Hepatocyte (in vitro differentiated cells): ENCODE measurements at regions not wholly inside any gene's neighbourhood (a gene's known extent, or its start where the extent isn't known, plus 50 kb on each side); places are given as distances from the start of the nearest gene placed in this dataset.

ENCODE experiments used
- DNase-seq: peaks from one replicate; pipeline ENCODE4 v3.0.0-alpha.2; 2016; ENCODE audit warnings: low spot score
- H2AFZ ChIP-seq: fragments of 200-600 bp; sonication (generic); 2 replicates; pipeline ENCODE4 v1.6.0; 2016; ENCODE audit warnings: antibody characterized with exemption, mild to moderate bottlenecking
- H3K27ac ChIP-seq: fragments of 200-600 bp; sonication (generic); 2 replicates; pipeline ENCODE4 v1.5.1; 2016; ENCODE audit warnings: mild to moderate bottlenecking
- H3K27me3 ChIP-seq: fragments of 200-600 bp; sonication (generic); 2 replicates; pipeline ENCODE4 v1.6.1; 2016
- H3K36me3 ChIP-seq: fragments of 200-600 bp; sonication (generic); replicated peaks from 2 replicates; pipeline ENCODE4 v1.5.1; 2016; ENCODE audit warnings: low read depth; ENCODE audit not compliant: insufficient read depth
- H3K4me1 ChIP-seq: fragments of 200-600 bp; sonication (generic); 2 replicates; pipeline ENCODE4 v1.5.1; 2016; ENCODE audit warnings: mild to moderate bottlenecking, moderate library complexity; ENCODE audit not compliant: insufficient read depth
- H3K4me2 ChIP-seq: fragments of 200-600 bp; sonication (generic); 2 replicates; pipeline ENCODE4 v1.6.0; 2016
- H3K4me3 ChIP-seq: fragments of 200-600 bp; sonication (generic); 2 replicates; pipeline ENCODE4 v1.5.1; 2016; ENCODE audit warnings: mild to moderate bottlenecking
- H3K79me2 ChIP-seq: fragments of 200-600 bp; sonication (generic); 2 replicates; pipeline ENCODE4 v1.6.0; 2017; ENCODE audit warnings: mild to moderate bottlenecking
- H3K9me2 ChIP-seq: fragments of 200-600 bp; sonication (generic); replicated peaks from 2 replicates; pipeline ENCODE4 v1.6.0; 2017; ENCODE audit warnings: mild to moderate bottlenecking; ENCODE audit not compliant: insufficient read depth
- H3K9me3 ChIP-seq: fragments of 200-600 bp; sonication (generic); 2 replicates; pipeline ENCODE4 v1.5.1; 2016; ENCODE audit warnings: low read depth, mild to moderate bottlenecking
- H4K20me1 ChIP-seq: fragments of 200-600 bp; sonication (generic); 2 replicates; pipeline ENCODE4 v1.6.0; 2016; ENCODE audit warnings: mild to moderate bottlenecking; ENCODE audit not compliant: insufficient read depth, poor library complexity, severe bottlenecking
- EZH2 ChIP-seq: fragments of 200-600 bp; sonication (generic); IDR thresholded peaks from 2 replicates; pipeline ENCODE4 v1.6.1; 2016; ENCODE audit warnings: antibody characterized with exemption, mild to moderate bottlenecking, borderline replicate concordance
- EZH2phosphoT487 ChIP-seq: fragments of 200-600 bp; sonication (generic); IDR thresholded peaks from one replicate; pipeline ENCODE4 v1.6.1; 2018; ENCODE audit warnings: antibody characterized with exemption, mild to moderate bottlenecking, low read depth, moderate library complexity; ENCODE audit not compliant: unreplicated experiment, severe bottlenecking
- WGBS: methylation state at CpG from one replicate; pipeline ENCODE4 v1.1.6; 2016; ENCODE audit warnings: low lambda C conversion rate; ENCODE audit errors: missing lambda C conversion rate; 5-methylcytosine and 5-hydroxymethylcytosine counted together
- TF ChIP-seq, protein P1 (sequence below): fragments of 200-600 bp; sonication (generic); IDR thresholded peaks from 2 replicates; pipeline ENCODE4 v1.5.1; 2016; ENCODE audit warnings: antibody characterized with exemption, mild to moderate bottlenecking; ENCODE audit not compliant: poor library complexity

GRCh38 chr3:178271740-178272387 lies 264.4 kb upstream of the KCNMB2 start:
- Histone ChIP-seq H3K9me2 (no peaks in the 10 kb centered on the region), H3K27ac (no peak overlapping the region), H3K27me3 (no peaks in the 10 kb centered on the region), H3K36me3 (no peaks in the 10 kb centered on the region), H3K9me3 (no peaks in the 10 kb centered on the region), H3K4me3 (no peak overlapping the region), H3K79me2 (no peaks in the 10 kb centered on the region), H3K4me1 (peaks cover 4% of the 10 kb centered on the region), H3K4me2 (no peak overlapping the region), H4K20me1 (no peaks in the 10 kb centered on the region), H2AFZ (no peak overlapping the region)
- no peak for TF ChIP-seq EZH2phosphoT487
- TF ChIP-seq, protein P1, sequence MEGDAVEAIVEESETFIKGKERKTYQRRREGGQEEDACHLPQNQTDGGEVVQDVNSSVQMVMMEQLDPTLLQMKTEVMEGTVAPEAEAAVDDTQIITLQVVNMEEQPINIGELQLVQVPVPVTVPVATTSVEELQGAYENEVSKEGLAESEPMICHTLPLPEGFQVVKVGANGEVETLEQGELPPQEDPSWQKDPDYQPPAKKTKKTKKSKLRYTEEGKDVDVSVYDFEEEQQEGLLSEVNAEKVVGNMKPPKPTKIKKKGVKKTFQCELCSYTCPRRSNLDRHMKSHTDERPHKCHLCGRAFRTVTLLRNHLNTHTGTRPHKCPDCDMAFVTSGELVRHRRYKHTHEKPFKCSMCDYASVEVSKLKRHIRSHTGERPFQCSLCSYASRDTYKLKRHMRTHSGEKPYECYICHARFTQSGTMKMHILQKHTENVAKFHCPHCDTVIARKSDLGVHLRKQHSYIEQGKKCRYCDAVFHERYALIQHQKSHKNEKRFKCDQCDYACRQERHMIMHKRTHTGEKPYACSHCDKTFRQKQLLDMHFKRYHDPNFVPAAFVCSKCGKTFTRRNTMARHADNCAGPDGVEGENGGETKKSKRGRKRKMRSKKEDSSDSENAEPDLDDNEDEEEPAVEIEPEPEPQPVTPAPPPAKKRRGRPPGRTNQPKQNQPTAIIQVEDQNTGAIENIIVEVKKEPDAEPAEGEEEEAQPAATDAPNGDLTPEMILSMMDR, result no peak
- WGBS, result 87% methylated on average over 3 of the region's 3 CpGs
- no peak for DNase-seq

DNA sequence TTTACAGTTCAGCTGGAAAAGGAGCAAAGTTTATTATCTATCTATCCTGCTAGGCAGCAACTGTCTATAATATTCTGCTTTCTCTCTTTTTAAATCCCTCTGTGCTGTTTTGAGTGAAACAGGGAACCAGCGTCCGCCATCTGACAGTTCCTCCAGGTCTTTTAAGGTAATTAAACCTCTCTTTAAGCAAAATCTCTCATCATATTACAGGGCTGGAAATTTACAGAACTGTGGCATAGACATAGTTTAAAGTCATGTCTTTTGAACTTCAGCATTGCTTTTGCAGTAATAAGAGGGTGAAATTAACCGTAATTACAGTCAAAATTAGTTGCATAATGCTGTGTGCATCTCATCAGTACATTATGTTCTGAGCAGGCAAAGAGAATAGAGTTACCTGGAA lies 263.4 kb upstream of the KCNMB2 start:
- no peaks in the 10 kb centered on the region for H3K9me2 ChIP-seq
- H2AFZ ChIP-seq, result no peak overlapping the region
- no peaks in the 10 kb centered on the region for H3K79me2 ChIP-seq
- H3K9me3 ChIP-seq, result no peaks in the 10 kb centered on the region
- TF ChIP-seq, protein P1, result no peak
- no peak for TF ChIP-seq EZH2phosphoT487
- TF ChIP-seq EZH2, result no peak
- H3K27me3 ChIP-seq, result no peaks in the 10 kb centered on the region
- H3K27ac ChIP-seq, result no peak overlapping the region
- H3K36me3 ChIP-seq, result no peaks in the 10 kb centered on the region
- no peaks in the 10 kb centered on the region for H4K20me1 ChIP-seq
- no peak for DNase-seq
- WGBS, result 77% methylated on average over 3 of the region's 3 CpGs
- peaks cover 4% of the 10 kb centered on the region for H3K4me1 ChIP-seq
- H3K4me3 ChIP-seq, result no peak overlapping the region
- H3K4me2 ChIP-seq, result no peak overlapping the region

GRCh38 chr3:178274711-178275110 lies 261.5 kb upstream of the KCNMB2 start:
- no peaks in the 10 kb centered on the region for H3K9me3 ChIP-seq

More at GRCh38 chr3:178274711-178275110, 261.5 kb upstream of the KCNMB2 start:
- WGBS, result 90% methylated on average over 4 of the region's 4 CpGs
- Histone ChIP-seq H3K27ac (no peak overlapping the region), H4K20me1 (no peaks in the 10 kb centered on the region), H3K79me2 (no peaks in the 10 kb centered on the region), H3K36me3 (no peaks in the 10 kb centered on the region), H3K4me2 (no peak overlapping the region), H3K27me3 (no peaks in the 10 kb centered on the region), H3K9me2 (no peaks in the 10 kb centered on the region), H2AFZ (no peak overlapping the region), H3K4me3 (no peak overlapping the region), H3K4me1 (peaks cover 4% of the 10 kb centered on the region)
- no peak for DNase-seq
- no peak for TF ChIP-seq EZH2phosphoT487
- TF ChIP-seq EZH2, result no peak
- TF ChIP-seq, protein P1, result no peak
